Stomach (tissue), 8 donors: ENCODE measurements at regions not wholly inside any gene's neighbourhood (a gene's known extent, or its start where the extent isn't known, plus 50 kb on each side); places are given as distances from the start of the nearest gene placed in this dataset.
"Not testable (repeated sequence)": the region's sequence is repeated elsewhere in the genome, so short reads cannot be mapped to it uniquely, and the experiment has no call there.

Source experiments
- DNase-seq, 2 donors: peaks; one replicate each; pipeline versions ENCODE4 v3.0.0 to v3.0.0-alpha.2; 2013 to 2019
- H3K27ac ChIP-seq, 5 donors: fragments of 200-600 bp in 4 of 5; sonication (generic) in 4 of 5; one replicate each; pipeline ENCODE4 v1.5.1; 2013 to 2019; ENCODE audit warnings: mild to moderate bottlenecking in 1 of 5, moderate library complexity in 1 of 5
- H3K27me3 ChIP-seq, 3 donors: fragments of 200-600 bp; sonication (generic); one replicate each; pipeline ENCODE4 v1.5.1; 2017 to 2019; ENCODE audit warnings: mixed run types in 1 of 3
- H3K36me3 ChIP-seq, 4 donors: fragments of 200-600 bp; sonication (generic); 1 replicate in 3 of 4; 2 replicates in 1 of 4; pipeline ENCODE4 v1.5.1; 2016 to 2019
- H3K4me1 ChIP-seq, 4 donors: fragments of 200-600 bp; sonication (generic); one replicate each; pipeline ENCODE4 v1.5.1; 2016 to 2019
- H3K4me3 ChIP-seq, 4 donors: fragments of 200-600 bp; sonication (generic) in 3 of 4; one replicate each; pipeline ENCODE4 v1.5.1; 2016 to 2019; ENCODE audit warnings: mild to moderate bottlenecking in 1 of 4
- H3K9me3 ChIP-seq, 4 donors: fragments of 200-600 bp; sonication (generic); one replicate each; pipeline ENCODE4 v1.5.1; 2016 to 2019
- EP300 ChIP-seq: sonication (generic); formaldehyde crosslinking; IDR thresholded peaks from one replicate; pipeline ENCODE4 v1.6.1; 2017; ENCODE audit warnings: antibody characterized with exemption
- POLR2A ChIP-seq, 4 donors: fragments of 450-650 bp; IDR thresholded peaks; one replicate each; pipeline ENCODE4 v1.6.1; 2016; ENCODE audit warnings: antibody characterized with exemption in 4 of 4, control low read depth in 2 of 4, mild to moderate bottlenecking in 1 of 4, moderate library complexity in 1 of 4
- POLR2AphosphoS5 ChIP-seq, 3 donors: sonication (generic); formaldehyde crosslinking; IDR thresholded peaks; one replicate each; pipeline ENCODE4 v1.6.1; 2016; ENCODE audit warnings: antibody characterized with exemption in 3 of 3
- WGBS, 5 donors: extraction: QIAGEN DNeasy Blood & Tissue Kit in 3 of 5; methylation state at CpG; one replicate each; pipeline versions ENCODE4 v1.1.5 to v1.1.7; 2013 to 2018; 5-methylcytosine and 5-hydroxymethylcytosine counted together
- intact Hi-C: fragments of 100-400 bp; cut with DNase I; formaldehyde crosslinking; loops from one replicate; pipeline ENCODE4 v1.15.1; 2023; ENCODE audit warnings: low total_unique reads
- TF ChIP-seq, protein P1 (sequence below), 7 experiments: fragments of 450-650 bp in 4 of 7; fragments of 200-600 bp in 3 of 7; sonication (generic) in 3 of 7; IDR thresholded peaks; one replicate each; pipeline ENCODE4 v1.5.1; 2016 to 2019; ENCODE audit warnings: antibody characterized with exemption in 7 of 7, control low read depth in 2 of 7, mild to moderate bottlenecking in 1 of 7
- donor health status: healthy with polysubstance abuse.
- donor health status: Bipolar disorder and iron deficiency.
- donor health status: healthy.

DNA sequence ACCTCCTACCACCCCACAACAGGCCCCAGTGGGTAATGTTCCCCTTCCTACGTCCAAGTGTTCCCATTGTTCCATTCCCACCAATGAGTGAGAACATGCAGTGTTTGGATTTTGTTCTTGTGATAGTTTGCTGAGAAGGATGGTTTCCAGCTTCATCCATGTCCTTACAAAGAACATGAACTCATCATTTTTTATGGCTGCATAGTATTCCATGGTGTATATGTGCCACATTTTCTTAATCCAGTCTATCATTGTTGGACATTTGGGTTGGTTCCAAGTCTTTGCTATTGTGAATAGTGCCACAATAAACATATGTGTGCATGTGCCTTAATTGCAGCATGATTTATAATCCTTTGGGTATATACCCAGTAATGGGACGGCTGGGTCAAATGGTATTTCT, 81.6 kb downstream of the P2RY10 start:
- peaks cover 0 to 13% (median 5%) of the 10 kb centered on the region in 4 donors for H3K9me3 ChIP-seq
- H3K27me3 ChIP-seq, intact Hi-C loops, DNase-seq, H3K27ac ChIP-seq, H3K4me3 ChIP-seq, H3K4me1 ChIP-seq, H3K36me3 ChIP-seq: not testable (repeated sequence)
- 74 to 82% (median 79%) methylated on average over 2 of the region's 2 CpGs for WGBS, 5 donors

DNA sequence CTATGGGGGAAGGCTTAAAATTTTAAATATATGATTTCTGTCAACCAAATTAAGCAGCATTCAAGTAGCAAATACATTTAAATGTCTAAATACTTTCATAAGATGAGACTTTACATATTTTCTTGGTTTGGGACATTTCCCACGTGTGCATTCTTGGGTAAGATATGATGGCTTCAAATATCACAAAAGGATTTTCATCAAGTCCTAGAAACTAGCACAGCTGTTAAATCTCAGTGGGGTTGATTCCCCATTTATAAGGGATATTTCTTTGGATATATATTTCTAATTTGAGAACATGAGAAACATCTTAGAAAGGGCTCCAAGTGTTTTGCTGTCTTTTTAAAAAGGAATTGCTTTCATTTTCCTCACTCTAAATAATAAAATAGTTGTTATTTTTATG, 90.2 kb downstream of the P2RY10 start:
- Histone ChIP-seq H3K4me3 (no peak overlapping the region), H3K27ac (no peak overlapping the region), H3K36me3 (no peaks in the 10 kb centered on the region), H3K27me3 (no peaks in the 10 kb centered on the region), H3K4me1 (no peaks in the 10 kb centered on the region), H3K9me3 (no peaks in the 10 kb centered on the region)
- TF ChIP-seq, protein P1, sequence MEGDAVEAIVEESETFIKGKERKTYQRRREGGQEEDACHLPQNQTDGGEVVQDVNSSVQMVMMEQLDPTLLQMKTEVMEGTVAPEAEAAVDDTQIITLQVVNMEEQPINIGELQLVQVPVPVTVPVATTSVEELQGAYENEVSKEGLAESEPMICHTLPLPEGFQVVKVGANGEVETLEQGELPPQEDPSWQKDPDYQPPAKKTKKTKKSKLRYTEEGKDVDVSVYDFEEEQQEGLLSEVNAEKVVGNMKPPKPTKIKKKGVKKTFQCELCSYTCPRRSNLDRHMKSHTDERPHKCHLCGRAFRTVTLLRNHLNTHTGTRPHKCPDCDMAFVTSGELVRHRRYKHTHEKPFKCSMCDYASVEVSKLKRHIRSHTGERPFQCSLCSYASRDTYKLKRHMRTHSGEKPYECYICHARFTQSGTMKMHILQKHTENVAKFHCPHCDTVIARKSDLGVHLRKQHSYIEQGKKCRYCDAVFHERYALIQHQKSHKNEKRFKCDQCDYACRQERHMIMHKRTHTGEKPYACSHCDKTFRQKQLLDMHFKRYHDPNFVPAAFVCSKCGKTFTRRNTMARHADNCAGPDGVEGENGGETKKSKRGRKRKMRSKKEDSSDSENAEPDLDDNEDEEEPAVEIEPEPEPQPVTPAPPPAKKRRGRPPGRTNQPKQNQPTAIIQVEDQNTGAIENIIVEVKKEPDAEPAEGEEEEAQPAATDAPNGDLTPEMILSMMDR (IDR thresholded peaks at IDR 0.05), result no peak
- TF ChIP-seq EP300 (no peak), POLR2AphosphoS5 (IDR thresholded peaks at IDR 0.05) (no peak)
- 20 to 50% (median 37%) methylated on average over 1 of the region's 1 CpG for WGBS, 5 donors
- DNase-seq, result peak in 1 of 2 donors; percentile 14
- intact Hi-C loops, result no loop called here

DNA sequence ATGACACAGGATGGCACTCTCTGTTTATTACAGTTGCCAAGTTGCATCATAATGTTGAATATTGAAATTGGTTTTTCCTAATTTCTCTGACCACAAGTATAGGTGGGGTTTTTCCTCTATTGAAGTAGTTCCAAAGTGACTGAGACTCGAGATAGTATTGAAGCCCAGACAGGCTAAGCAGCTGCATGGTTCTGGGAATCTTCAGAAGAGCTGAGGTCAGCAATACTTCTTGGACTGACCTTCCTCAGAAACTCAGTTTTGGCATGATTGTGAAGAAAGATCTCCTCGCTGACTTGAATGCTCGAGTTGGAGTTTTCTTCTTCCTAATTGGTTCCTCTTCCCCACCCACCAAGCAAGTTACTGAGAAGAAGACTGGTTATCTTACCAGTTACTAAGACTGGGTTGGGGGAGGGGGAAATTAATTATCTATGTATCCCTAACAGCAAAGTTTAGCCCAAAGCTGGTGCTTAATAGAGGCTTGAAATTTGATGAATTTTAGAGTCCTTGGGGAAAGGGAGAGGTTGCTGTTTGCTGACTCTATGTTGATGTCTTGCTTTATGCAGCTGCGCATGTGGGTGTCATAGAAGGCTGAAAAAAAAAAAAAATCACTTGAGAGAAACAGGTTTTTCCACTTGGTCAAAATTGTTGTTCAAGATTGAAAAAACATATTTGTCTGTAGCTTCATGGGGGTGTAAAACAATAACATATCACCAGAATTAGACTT, 91.1 kb downstream of the P2RY10 start:
- Histone ChIP-seq H3K4me3 (no peak overlapping the region), H3K27me3 (no peaks in the 10 kb centered on the region), H3K4me1 (no peaks in the 10 kb centered on the region), H3K9me3 (peaks cover 0 to under 1% (median 0%) of the 10 kb centered on the region in 4 donors), H3K36me3 (no peaks in the 10 kb centered on the region), H3K27ac (no peak overlapping the region)
- no peak for TF ChIP-seq EP300
- TF ChIP-seq POLR2A (IDR thresholded peaks at IDR 0.05), result no peak
- TF ChIP-seq, protein P1 (IDR thresholded peaks at IDR 0.05), result no peak
- peak in 1 of 2 donors; percentile 20 for DNase-seq
- WGBS, 5 donors, result 40 to 55% (median 49%) methylated on average over 4 of the region's 4 CpGs
- intact Hi-C loops, result no loop called here

DNA sequence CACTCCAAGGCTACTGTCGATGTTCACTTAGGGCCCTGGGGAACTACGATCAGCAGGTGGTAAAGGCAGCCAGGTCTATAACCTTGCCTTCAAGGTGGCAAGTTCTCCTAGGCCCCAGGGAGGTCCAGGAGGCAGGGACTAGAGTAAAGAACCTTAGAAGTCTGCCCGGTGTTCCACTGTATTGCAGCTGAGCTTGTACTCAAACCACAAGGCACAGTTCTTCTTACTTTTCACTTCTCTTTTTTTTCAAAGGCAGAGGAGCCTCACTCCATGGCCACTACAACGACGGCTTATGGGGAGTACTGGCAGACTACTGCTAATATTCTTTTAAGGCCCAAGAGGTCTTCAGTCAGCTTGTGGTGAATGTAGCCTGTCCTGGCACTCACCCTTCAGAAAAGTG, 78.8 kb upstream of the GPR174 start:
- peak in 1 of 2 donors; percentile 2 for DNase-seq
- TF ChIP-seq POLR2A (IDR thresholded peaks at IDR 0.05) (no peak), EP300 (no peak), POLR2AphosphoS5 (IDR thresholded peaks at IDR 0.05) (no peak)
- TF ChIP-seq, protein P1 (IDR thresholded peaks at IDR 0.05), result no peak
- no peak overlapping the region for H3K4me3 ChIP-seq
- H3K27ac ChIP-seq, result no peak overlapping the region
- H3K4me1 ChIP-seq, result no peaks in the 10 kb centered on the region
- WGBS, 5 donors, result 75 to 88% (median 88%) methylated on average over 4 to 5 of the region's 5 CpGs
- no peaks in the 10 kb centered on the region for H3K36me3 ChIP-seq
- no peaks in the 10 kb centered on the region for H3K9me3 ChIP-seq
- H3K27me3 ChIP-seq, result no peaks in the 10 kb centered on the region
- intact Hi-C loops, result no loop called here

DNA sequence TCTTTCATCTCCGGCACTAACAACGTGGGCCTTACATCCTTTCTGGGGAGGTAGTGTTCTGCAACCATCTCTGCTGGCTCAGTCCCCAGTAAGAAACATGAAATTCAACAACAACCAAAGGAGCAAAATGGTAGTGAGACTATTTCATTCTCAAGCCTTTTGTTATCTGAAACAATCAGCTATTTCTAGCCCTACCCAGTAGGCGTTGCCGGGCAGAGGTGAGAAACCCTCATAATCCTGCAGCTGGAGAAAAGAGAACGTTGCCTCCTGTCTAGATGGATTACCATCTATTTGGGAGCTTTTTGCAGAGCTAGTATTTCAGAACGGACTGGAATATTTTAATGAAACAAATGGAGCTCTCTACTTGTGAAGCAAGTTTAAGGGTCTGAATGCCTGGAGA, 66.4 kb upstream of the GPR174 start:
- Histone ChIP-seq H3K9me3 (no peaks in the 10 kb centered on the region), H3K4me3 (no peak overlapping the region), H3K27me3 (no peaks in the 10 kb centered on the region), H3K4me1 (peaks cover 0 to 6% (median 0%) of the 10 kb centered on the region in 4 donors), H3K36me3 (no peaks in the 10 kb centered on the region), H3K27ac (no peak overlapping the region)
- DNase-seq, result no peak
- intact Hi-C loops, result no loop called here
- no peak for TF ChIP-seq EP300
- TF ChIP-seq, protein P1 (IDR thresholded peaks at IDR 0.05), result no peak
- no peak for TF ChIP-seq POLR2AphosphoS5 (IDR thresholded peaks at IDR 0.05)
- no peak for TF ChIP-seq POLR2A (IDR thresholded peaks at IDR 0.05)
- WGBS, 5 donors, result 60 to 77% (median 72%) methylated on average over 6 of the region's 6 CpGs
